ENCODE measurements at regions not wholly inside any gene's neighbourhood (a gene's known extent, or its start where the extent isn't known, plus 50 kb on each side); places are given as distances from the start of the nearest gene placed in this dataset.
A peak's percentile ranks its signal among the peaks of the same experiment; 100 is the strongest.

GRCh38 chr21:34022627-34023335, 50.6 kb upstream of the MRPS6 start:
- DNase-seq (ENCODE audit: low read depth), result no peak

- no peak for DNase-seq (ENCODE audit: low read depth)
Measured at GRCh38 chr21:34021726-34022125, 51.7 kb upstream of the MRPS6 start.

GRCh38 chr21:34020983-34021553, 52.3 kb upstream of the MRPS6 start:
- DNase-seq (ENCODE audit: low read depth), result no peak

GRCh38 chr21:34020005-34020847, 53.2 kb upstream of the MRPS6 start:
- DNase-seq (ENCODE audit: low read depth), result no peak

GRCh38 chr21:34019402-34019801, 54.0 kb upstream of the MRPS6 start:
- DNase-seq (ENCODE audit: low read depth), result no peak

- DNase-seq (ENCODE audit: low read depth), result no peak
Measured at GRCh38 chr21:34018910-34019309, 54.5 kb upstream of the MRPS6 start.

GRCh38 chr21:34018185-34018584, 55.2 kb upstream of the MRPS6 start:
- no peak for DNase-seq (ENCODE audit: low read depth)

GRCh38 chr21:34017039-34017961, 56.1 kb upstream of the MRPS6 start:
- DNase-seq (ENCODE audit: low read depth), result peak; percentile 43

- no peak for DNase-seq (ENCODE audit: low read depth)
Measured at GRCh38 chr21:34012640-34013039, 60.7 kb upstream of the MRPS6 start.

- no peak for DNase-seq (ENCODE audit: low read depth)
Measured at GRCh38 chr21:34011660-34012059, 61.7 kb upstream of the MRPS6 start.

GRCh38 chr21:34009193-34009592, 64.2 kb upstream of the MRPS6 start:
- no peak for DNase-seq (ENCODE audit: low read depth)

GRCh38 chr21:34008618-34009017, 64.8 kb upstream of the MRPS6 start:
- DNase-seq (ENCODE audit: low read depth), result no peak

- no peak for DNase-seq (ENCODE audit: low read depth)
Measured at GRCh38 chr21:34006611-34007168, 66.7 kb upstream of the MRPS6 start.

GRCh38 chr21:34004974-34005373, 68.4 kb upstream of the MRPS6 start:
- no peak for DNase-seq (ENCODE audit: low read depth)

- DNase-seq (ENCODE audit: low read depth), result no peak
Measured at GRCh38 chr21:34004013-34004938, 69.1 kb upstream of the MRPS6 start.

- DNase-seq (ENCODE audit: low read depth), result no peak
Measured at GRCh38 chr21:34003428-34003827, 70.0 kb upstream of the MRPS6 start.

GRCh38 chr21:34000375-34000774, 73.0 kb upstream of the MRPS6 start:
- no peak for DNase-seq (ENCODE audit: low read depth)

GRCh38 chr21:33998809-33999208, 74.6 kb upstream of the MRPS6 start:
- DNase-seq (ENCODE audit: low read depth), result no peak

- DNase-seq (ENCODE audit: low read depth), result no peak
Measured at GRCh38 chr21:33998402-33998801, 75.0 kb upstream of the MRPS6 start.

- no peak for DNase-seq (ENCODE audit: low read depth)
Measured at GRCh38 chr21:33997436-33997835, 75.9 kb upstream of the MRPS6 start.

- DNase-seq (ENCODE audit: low read depth), result no peak
Measured at GRCh38 chr21:33994373-33994772, 78.8 kb upstream of the ATP5PO start.

Data from fibroblast of gingiva (primary cell).